ENCODE measurements at regions not wholly inside any gene's neighbourhood (a gene's known extent, or its start where the extent isn't known, plus 50 kb on each side); places are given as distances from the start of the nearest gene placed in this dataset.

GRCh38 chr6:144417681-144418080 is 132.5 kb downstream of the UTRN start:
- no peaks in the 10 kb centered on the region for H3K27me3 Mint-ChIP-seq
- peaks cover 0 to 10% of the 10 kb centered on the region in 2 experiments for H3K36me3 ChIP-seq (replicated peaks in 1 of 2; ENCODE audit: control extremely low read depth in 1 of 2, control insufficient read depth in 1 of 2, extremely low read depth in 1 of 2, insufficient read depth in 2 of 2, low read length in 1 of 2)
- no peak for TF ChIP-seq EZH2 (IDR thresholded peaks at IDR 0.05; ENCODE audit: borderline replicate concordance, insufficient read depth, low read depth, low read length, poor library complexity, severe bottlenecking)
- TF ChIP-seq, protein P1, sequence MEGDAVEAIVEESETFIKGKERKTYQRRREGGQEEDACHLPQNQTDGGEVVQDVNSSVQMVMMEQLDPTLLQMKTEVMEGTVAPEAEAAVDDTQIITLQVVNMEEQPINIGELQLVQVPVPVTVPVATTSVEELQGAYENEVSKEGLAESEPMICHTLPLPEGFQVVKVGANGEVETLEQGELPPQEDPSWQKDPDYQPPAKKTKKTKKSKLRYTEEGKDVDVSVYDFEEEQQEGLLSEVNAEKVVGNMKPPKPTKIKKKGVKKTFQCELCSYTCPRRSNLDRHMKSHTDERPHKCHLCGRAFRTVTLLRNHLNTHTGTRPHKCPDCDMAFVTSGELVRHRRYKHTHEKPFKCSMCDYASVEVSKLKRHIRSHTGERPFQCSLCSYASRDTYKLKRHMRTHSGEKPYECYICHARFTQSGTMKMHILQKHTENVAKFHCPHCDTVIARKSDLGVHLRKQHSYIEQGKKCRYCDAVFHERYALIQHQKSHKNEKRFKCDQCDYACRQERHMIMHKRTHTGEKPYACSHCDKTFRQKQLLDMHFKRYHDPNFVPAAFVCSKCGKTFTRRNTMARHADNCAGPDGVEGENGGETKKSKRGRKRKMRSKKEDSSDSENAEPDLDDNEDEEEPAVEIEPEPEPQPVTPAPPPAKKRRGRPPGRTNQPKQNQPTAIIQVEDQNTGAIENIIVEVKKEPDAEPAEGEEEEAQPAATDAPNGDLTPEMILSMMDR (IDR thresholded peaks at IDR 0.05) = no peak
- peaks cover 2% of the 10 kb centered on the region for H3K9me3 Mint-ChIP-seq (ENCODE audit: insufficient read depth)
- H2AFZ ChIP-seq (ENCODE audit: insufficient read depth, low read depth, low read length, poor library complexity, severe bottlenecking) = no peak overlapping the region
- ChIA-PET POLR2A (no interaction called here), CTCF (no interaction called here)
- no peaks in the 10 kb centered on the region for H3K9me3 ChIP-seq (ENCODE audit: control extremely low read depth in 1 of 3, control insufficient read depth in 2 of 3, insufficient read depth in 1 of 3, low read length in 2 of 3)
- no peak overlapping the region for H3K4me3 Mint-ChIP-seq
- H3K27me3 ChIP-seq (replicated peaks in 1 of 4; ENCODE audit: control extremely low read depth in 1 of 4, control insufficient read depth in 3 of 4, insufficient read depth in 4 of 4, low read length in 3 of 4) = no peaks in the 10 kb centered on the region
- peaks cover 8 to 14% of the 10 kb centered on the region in 2 donors for H3K4me1 ChIP-seq (ENCODE audit: control insufficient read depth in 2 of 2, insufficient read depth in 2 of 2, low read length in 2 of 2)
- peaks cover 50% of the 10 kb centered on the region for H3K4me1 Mint-ChIP-seq
- peaks cover 79% of the 10 kb centered on the region for H3K79me2 ChIP-seq (ENCODE audit: control insufficient read depth, insufficient read depth, low read length)
- H3K4me2 ChIP-seq (replicated peaks; ENCODE audit: low read depth, low read length, poor library complexity, severe bottlenecking) = no peak overlapping the region
- no peak overlapping the region for H3K9ac ChIP-seq (ENCODE audit: low read length)
- peaks cover 76% of the 10 kb centered on the region for H4K20me1 ChIP-seq (ENCODE audit: control insufficient read depth, insufficient read depth, low read length, poor library complexity, severe bottlenecking)
- H3K27ac ChIP-seq (ENCODE audit: low read length in 2 of 2) = no peak overlapping the region
- H3K27ac Mint-ChIP-seq = no peak overlapping the region
- intact Hi-C loops (cut with micrococcal nuclease) = no loop called here
- ATAC-seq (ENCODE audit: low read depth) (no peak), DNase-seq (no peak)
- H3K4me3 ChIP-seq (ENCODE audit: control extremely low read depth in 1 of 5, extremely low read depth in 1 of 5, insufficient read depth in 1 of 5, low read depth in 2 of 5, low read length in 4 of 5) = no peak overlapping the region

- DNase-seq (peak; percentile 23), ATAC-seq (ENCODE audit: low read depth) (no peak)
- Mint-ChIP-seq H3K4me3 (no peak overlapping the region), H3K27ac (no peak overlapping the region), H3K9me3 (ENCODE audit: insufficient read depth) (no peaks in the 10 kb centered on the region), H3K4me1 (peaks cover 42% of the 10 kb centered on the region), H3K27me3 (no peaks in the 10 kb centered on the region)
- H3K27ac ChIP-seq (ENCODE audit: low read length in 2 of 2) = peak overlapping the region in 1 of 2 donors; percentile 25
- WGBS (ENCODE audit: insufficient coverage) = 100% methylated on average over 1 of the region's 6 CpGs
- H3K9ac ChIP-seq (ENCODE audit: low read length) = no peak overlapping the region
- H3K79me2 ChIP-seq (ENCODE audit: control insufficient read depth, insufficient read depth, low read length) = peaks cover 67% of the 10 kb centered on the region
- intact Hi-C loops (cut with micrococcal nuclease) = no loop called here
- no peaks in the 10 kb centered on the region for H3K27me3 ChIP-seq (replicated peaks in 1 of 4; ENCODE audit: control extremely low read depth in 1 of 4, control insufficient read depth in 3 of 4, insufficient read depth in 4 of 4, low read length in 3 of 4)
- peaks cover 68% of the 10 kb centered on the region for H4K20me1 ChIP-seq (ENCODE audit: control insufficient read depth, insufficient read depth, low read length, poor library complexity, severe bottlenecking)
- CTCF ChIA-PET = no interaction called here
- no peak overlapping the region for H3K4me3 ChIP-seq (ENCODE audit: control extremely low read depth in 1 of 5, extremely low read depth in 1 of 5, insufficient read depth in 1 of 5, low read depth in 2 of 5, low read length in 4 of 5)
- peaks cover 5 to 24% of the 10 kb centered on the region in 2 experiments for H3K36me3 ChIP-seq (replicated peaks in 1 of 2; ENCODE audit: control extremely low read depth in 1 of 2, control insufficient read depth in 1 of 2, extremely low read depth in 1 of 2, insufficient read depth in 2 of 2, low read length in 1 of 2)
- H3K9me3 ChIP-seq (ENCODE audit: control extremely low read depth in 1 of 3, control insufficient read depth in 2 of 3, insufficient read depth in 1 of 3, low read length in 2 of 3) = no peaks in the 10 kb centered on the region
- no peak overlapping the region for H2AFZ ChIP-seq (ENCODE audit: insufficient read depth, low read depth, low read length, poor library complexity, severe bottlenecking)
- TF ChIP-seq, protein P1 (IDR thresholded peaks at IDR 0.05) = no peak
- TF ChIP-seq EZH2 (IDR thresholded peaks at IDR 0.05; ENCODE audit: borderline replicate concordance, insufficient read depth, low read depth, low read length, poor library complexity, severe bottlenecking) = no peak
- POLR2A ChIA-PET = no interaction called here
- peak overlapping the region; percentile 18 for H3K4me2 ChIP-seq (replicated peaks; ENCODE audit: low read depth, low read length, poor library complexity, severe bottlenecking)
- peaks cover 8 to 14% of the 10 kb centered on the region in 2 donors for H3K4me1 ChIP-seq (ENCODE audit: control insufficient read depth in 2 of 2, insufficient read depth in 2 of 2, low read length in 2 of 2)
These were observed 133.9 kb downstream of the UTRN start for GRCh38 chr6:144418959-144419545.
